GM12864 (cell line): ENCODE measurements at regions not wholly inside any gene's neighbourhood (a gene's known extent, or its start where the extent isn't known, plus 50 kb on each side); places are given as distances from the start of the nearest gene placed in this dataset.

Experiments used
- DNase-seq: peaks from one replicate; pipeline ENCODE4 v3.0.0-alpha.2; 2011; ENCODE audit warnings: low read depth
- H3K4me3 ChIP-seq: 2 replicates; pipeline ENCODE4 v1.5.1; 2011; ENCODE audit warnings: mild to moderate bottlenecking, low read depth, low read length, control low read depth
- TF ChIP-seq, protein P1 (sequence below): IDR thresholded peaks from 2 replicates; pipeline ENCODE4 v1.5.1; 2011; ENCODE audit warnings: low read depth, mild to moderate bottlenecking, moderate library complexity, low read length, control low read depth, inconsistent platforms; ENCODE audit errors: missing control alignments

DNA sequence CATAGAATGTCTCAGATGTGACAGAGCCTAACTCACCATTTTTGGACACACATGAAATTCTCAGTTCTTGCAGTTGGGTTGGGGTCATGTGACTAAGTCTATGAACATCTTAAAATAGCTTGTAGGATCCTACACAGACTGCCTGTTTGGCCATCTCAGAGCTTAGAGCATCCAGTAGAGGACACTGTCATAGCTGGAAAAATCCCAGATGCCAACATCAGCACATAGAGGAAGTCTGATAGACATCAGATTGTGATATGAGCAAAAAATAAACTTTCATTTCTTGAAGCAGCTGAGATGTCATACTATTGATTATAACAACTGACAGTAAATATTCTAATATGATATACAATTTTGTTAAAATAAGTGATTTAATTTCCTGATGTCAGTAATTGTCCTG is 207.1 kb downstream of the TRAM1L1 start:
- no peak for DNase-seq
- TF ChIP-seq, protein P1, sequence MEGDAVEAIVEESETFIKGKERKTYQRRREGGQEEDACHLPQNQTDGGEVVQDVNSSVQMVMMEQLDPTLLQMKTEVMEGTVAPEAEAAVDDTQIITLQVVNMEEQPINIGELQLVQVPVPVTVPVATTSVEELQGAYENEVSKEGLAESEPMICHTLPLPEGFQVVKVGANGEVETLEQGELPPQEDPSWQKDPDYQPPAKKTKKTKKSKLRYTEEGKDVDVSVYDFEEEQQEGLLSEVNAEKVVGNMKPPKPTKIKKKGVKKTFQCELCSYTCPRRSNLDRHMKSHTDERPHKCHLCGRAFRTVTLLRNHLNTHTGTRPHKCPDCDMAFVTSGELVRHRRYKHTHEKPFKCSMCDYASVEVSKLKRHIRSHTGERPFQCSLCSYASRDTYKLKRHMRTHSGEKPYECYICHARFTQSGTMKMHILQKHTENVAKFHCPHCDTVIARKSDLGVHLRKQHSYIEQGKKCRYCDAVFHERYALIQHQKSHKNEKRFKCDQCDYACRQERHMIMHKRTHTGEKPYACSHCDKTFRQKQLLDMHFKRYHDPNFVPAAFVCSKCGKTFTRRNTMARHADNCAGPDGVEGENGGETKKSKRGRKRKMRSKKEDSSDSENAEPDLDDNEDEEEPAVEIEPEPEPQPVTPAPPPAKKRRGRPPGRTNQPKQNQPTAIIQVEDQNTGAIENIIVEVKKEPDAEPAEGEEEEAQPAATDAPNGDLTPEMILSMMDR: no peak
- H3K4me3 ChIP-seq: no peak overlapping the region

DNA sequence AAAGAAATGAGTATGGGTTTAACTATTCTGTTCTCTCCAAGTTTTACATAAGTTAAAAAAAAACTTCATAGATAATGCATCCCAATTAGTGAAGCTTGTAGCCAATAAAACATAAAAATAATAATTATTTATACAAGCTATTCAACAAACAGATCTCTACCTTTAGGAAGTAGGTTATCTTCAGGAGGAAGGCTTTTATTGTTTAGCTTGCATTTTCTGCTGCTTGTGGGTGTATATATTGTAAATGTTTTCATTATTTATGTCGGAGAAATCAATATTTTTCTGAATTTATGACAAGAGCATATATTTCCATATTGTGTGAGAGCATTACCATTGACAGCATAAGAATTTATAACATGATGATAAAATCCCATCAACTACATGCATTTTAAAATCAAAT is 208.3 kb downstream of the TRAM1L1 start:
- no peak overlapping the region for H3K4me3 ChIP-seq
- DNase-seq: no peak
- TF ChIP-seq, protein P1: no peak

DNA sequence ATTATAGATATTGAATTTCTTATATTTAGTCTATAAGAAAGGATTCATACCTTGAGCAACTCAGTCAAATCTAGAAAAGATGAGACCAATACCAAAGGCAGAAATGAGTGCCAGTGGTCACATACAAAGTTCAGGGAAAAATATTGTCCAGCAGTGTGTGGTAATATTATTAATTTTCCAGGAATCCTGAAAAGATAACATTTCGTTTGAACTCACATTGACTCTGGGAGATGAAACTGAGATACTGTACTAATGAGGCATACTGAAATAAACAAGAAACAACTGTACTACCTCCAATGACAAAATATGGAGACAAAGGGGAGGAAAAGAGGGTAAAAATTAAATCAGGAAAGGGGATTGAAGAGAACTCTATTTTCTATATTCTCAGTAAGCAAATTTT is 212.4 kb downstream of the TRAM1L1 start:
- H3K4me3 ChIP-seq: no peak overlapping the region
- TF ChIP-seq, protein P1: no peak
- DNase-seq: no peak

DNA sequence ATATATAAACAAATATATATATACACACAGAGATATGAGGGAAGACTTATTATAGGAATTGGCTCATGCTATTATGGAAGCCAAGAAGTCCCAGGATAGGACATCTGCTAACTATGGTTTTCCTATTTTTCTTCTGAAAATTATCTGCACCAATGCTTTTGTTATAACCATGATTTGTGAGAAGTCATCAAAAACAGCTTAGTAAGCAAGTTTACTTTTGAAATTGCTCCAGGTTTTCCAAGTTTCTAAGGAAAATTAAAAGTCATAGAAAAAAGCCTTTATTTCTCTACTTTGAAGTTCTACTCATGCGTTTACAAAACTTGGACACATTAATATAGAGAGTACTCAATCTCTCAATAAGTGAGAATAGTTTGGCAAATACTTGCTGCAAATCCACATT is 213.1 kb downstream of the TRAM1L1 start:
- DNase-seq: no peak
- H3K4me3 ChIP-seq: no peak overlapping the region
- TF ChIP-seq, protein P1: no peak

DNA sequence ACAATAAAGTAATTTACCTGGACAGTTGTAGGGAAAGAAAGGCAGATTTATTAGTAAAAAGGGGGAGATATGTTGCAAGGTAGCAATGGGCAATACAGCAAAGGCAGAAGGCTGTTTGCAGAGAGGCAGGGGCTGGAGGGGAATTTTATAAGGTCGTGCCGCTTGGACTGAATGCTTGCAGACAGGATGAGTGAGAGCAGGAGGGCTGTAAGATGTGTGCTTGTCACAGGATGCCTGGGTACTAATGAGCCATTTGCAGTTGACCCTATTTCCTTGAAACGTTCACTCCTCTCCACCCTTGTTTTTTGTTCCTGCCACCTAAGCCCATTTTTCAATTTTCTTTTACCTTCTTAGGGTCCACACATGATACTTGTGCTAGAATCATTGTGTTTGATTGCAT is 214.7 kb downstream of the TRAM1L1 start:
- TF ChIP-seq, protein P1: no peak
- no peak for DNase-seq
- no peak overlapping the region for H3K4me3 ChIP-seq

DNA sequence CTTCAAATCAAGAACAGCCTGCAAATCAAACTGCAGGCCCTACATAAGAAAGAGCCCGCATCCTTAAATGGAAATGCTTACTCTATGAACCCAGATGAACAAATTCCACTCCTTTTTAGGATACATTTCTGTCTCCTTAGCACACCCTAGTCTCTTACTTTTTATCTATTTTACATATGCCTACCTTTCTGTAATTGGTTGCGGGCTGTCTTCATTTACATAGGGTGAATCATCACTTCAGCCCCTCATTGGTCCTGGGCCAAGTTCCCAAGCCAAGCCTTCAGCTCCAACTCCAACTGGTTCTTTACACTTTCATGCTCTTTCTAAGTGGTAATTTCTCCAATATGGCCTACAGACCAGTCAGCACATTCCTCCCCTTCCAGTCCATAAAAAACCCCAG is 219.3 kb downstream of the TRAM1L1 start:
- no peak overlapping the region for H3K4me3 ChIP-seq
- DNase-seq: no peak
- TF ChIP-seq, protein P1: no peak

DNA sequence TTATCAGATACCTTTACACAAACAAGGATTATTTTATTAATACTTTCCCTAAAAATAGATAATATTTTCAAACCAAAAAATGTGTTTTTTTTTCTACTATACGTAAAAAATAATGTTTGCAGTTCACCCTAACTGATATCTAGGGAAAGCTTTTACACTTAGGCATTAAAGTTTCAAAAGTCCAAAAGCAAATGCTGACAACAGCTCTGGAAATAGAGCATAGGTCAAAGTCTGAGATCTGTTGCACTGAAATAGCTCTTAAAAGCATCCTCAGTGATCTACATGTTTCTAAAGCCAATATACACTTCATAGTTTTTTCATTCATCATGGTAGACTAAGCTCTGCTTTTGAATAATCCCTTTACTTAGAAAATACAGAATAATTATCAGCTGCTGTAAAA is 222.8 kb downstream of the TRAM1L1 start:
- H3K4me3 ChIP-seq: no peak overlapping the region
- no peak for DNase-seq
- TF ChIP-seq, protein P1: no peak
